Activated T-cell treated with anti-CD3 and anti-CD28 coated beads for 48 hours (primary cell): ENCODE measurements at regions not wholly inside any gene's neighbourhood (a gene's known extent, or its start where the extent isn't known, plus 50 kb on each side); places are given as distances from the start of the nearest gene placed in this dataset.

Experiments used
- DNase-seq: peaks from one replicate; pipeline ENCODE4 v3.0.0-alpha.2; 2020; ENCODE audit warnings: low read depth

GRCh38 chr21:27112186-27112585 lies 145.3 kb upstream of the ADAMTS5 start:
- DNase-seq: no peak

GRCh38 chr21:27110956-27111355 lies 144.1 kb upstream of the ADAMTS5 start:
- no peak for DNase-seq

- no peak for DNase-seq
Observed at GRCh38 chr21:27108701-27109100, 141.8 kb upstream of the ADAMTS5 start.

GRCh38 chr21:27108228-27108627 lies 141.3 kb upstream of the ADAMTS5 start:
- no peak for DNase-seq

GRCh38 chr21:27104846-27105431 lies 138.1 kb upstream of the ADAMTS5 start:
- DNase-seq: no peak

GRCh38 chr21:27103768-27104167 lies 136.9 kb upstream of the ADAMTS5 start:
- no peak for DNase-seq

GRCh38 chr21:27101523-27101922 lies 134.6 kb upstream of the ADAMTS5 start:
- DNase-seq: no peak

- no peak for DNase-seq
Observed at GRCh38 chr21:27094184-27094948, 127.5 kb upstream of the ADAMTS5 start.

GRCh38 chr21:27086630-27087029 lies 119.7 kb upstream of the ADAMTS5 start:
- DNase-seq: no peak

- DNase-seq: no peak
Observed at GRCh38 chr21:27086186-27086585, 119.3 kb upstream of the ADAMTS5 start.

GRCh38 chr21:27085387-27085786 lies 118.5 kb upstream of the ADAMTS5 start:
- no peak for DNase-seq

- no peak for DNase-seq
Observed at GRCh38 chr21:27083144-27083543, 116.3 kb upstream of the ADAMTS5 start.

- no peak for DNase-seq
Observed at GRCh38 chr21:27082431-27083010, 115.6 kb upstream of the ADAMTS5 start.

- no peak for DNase-seq
Observed at GRCh38 chr21:27079636-27080240, 112.8 kb upstream of the ADAMTS5 start.

- DNase-seq: no peak
Observed at GRCh38 chr21:27078915-27079314, 112.0 kb upstream of the ADAMTS5 start.

GRCh38 chr21:27077501-27077900 lies 110.6 kb upstream of the ADAMTS5 start:
- DNase-seq: no peak

GRCh38 chr21:27076025-27076424 lies 109.1 kb upstream of the ADAMTS5 start:
- DNase-seq: no peak

GRCh38 chr21:27070861-27071670 lies 104.2 kb upstream of the ADAMTS5 start:
- no peak for DNase-seq

- no peak for DNase-seq
Observed at GRCh38 chr21:27068811-27069210, 101.9 kb upstream of the ADAMTS5 start.

GRCh38 chr21:27067226-27067625 lies 100.3 kb upstream of the ADAMTS5 start:
- no peak for DNase-seq

GRCh38 chr21:27062443-27062842 lies 95.6 kb upstream of the ADAMTS5 start:
- no peak for DNase-seq

- no peak for DNase-seq
Observed at GRCh38 chr21:27061770-27062169, 94.9 kb upstream of the ADAMTS5 start.
